Calu3 (cell line): ENCODE measurements at regions not wholly inside any gene's neighbourhood (a gene's known extent, or its start where the extent isn't known, plus 50 kb on each side); places are given as distances from the start of the nearest gene placed in this dataset.

Source experiments
- BruUV-seq: library from RNA; stranded (reverse); fragments of 400-500 nt; replicated peaks from 2 replicates; lab custom pipeline; 2021; lab: Mats Ljungman, UMichigan
- CTCF ChIA-PET: fragments of 300-600 bp; sonication (Branson Sonifier 250); formaldehyde crosslinking; loops from one replicate; lab custom pipeline; 2022; ENCODE audit warnings: antibody characterized with exemption; lab: Charles Lee
- DNase-seq: peaks from one replicate; pipeline ENCODE4 v3.0.0; 2022
- H3K27ac Mint-ChIP-seq: one replicate; pipeline ENCODE4 v1.8.0; 2022; ENCODE audit warnings: mixed read lengths; ENCODE audit not compliant: unreplicated experiment
- H3K27me3 Mint-ChIP-seq: one replicate; pipeline ENCODE4 v1.8.0; 2022; ENCODE audit warnings: mixed read lengths; ENCODE audit not compliant: unreplicated experiment
- H3K36me3 Mint-ChIP-seq: one replicate; pipeline ENCODE4 v1.8.0; 2022; ENCODE audit warnings: mild to moderate bottlenecking, moderate library complexity, mixed read lengths; ENCODE audit not compliant: insufficient read depth, unreplicated experiment
- H3K4me1 Mint-ChIP-seq: one replicate; pipeline ENCODE4 v1.8.0; 2022; ENCODE audit warnings: mild to moderate bottlenecking, low read depth, mixed read lengths; ENCODE audit not compliant: unreplicated experiment
- H3K4me3 Mint-ChIP-seq: one replicate; pipeline ENCODE4 v1.8.0; 2022; ENCODE audit warnings: mild to moderate bottlenecking, low read depth, moderate library complexity, mixed read lengths; ENCODE audit not compliant: unreplicated experiment
- H3K9me3 Mint-ChIP-seq: one replicate; pipeline ENCODE4 v1.8.0; 2022; ENCODE audit warnings: low read depth, mixed read lengths; ENCODE audit not compliant: unreplicated experiment
- intact Hi-C: fragments of 100-400 bp; cut with micrococcal nuclease; formaldehyde crosslinking; loops from one replicate; pipeline ENCODE4 v1.10.0; 2022; ENCODE audit not compliant: unreplicated experiment
- TF ChIP-seq, protein P1 (sequence below): fragments of 200-600 bp; IDR thresholded peaks from one replicate; pipeline ENCODE4 v1.8.0; 2022; ENCODE audit warnings: antibody characterized with exemption; ENCODE audit not compliant: unreplicated experiment

DNA sequence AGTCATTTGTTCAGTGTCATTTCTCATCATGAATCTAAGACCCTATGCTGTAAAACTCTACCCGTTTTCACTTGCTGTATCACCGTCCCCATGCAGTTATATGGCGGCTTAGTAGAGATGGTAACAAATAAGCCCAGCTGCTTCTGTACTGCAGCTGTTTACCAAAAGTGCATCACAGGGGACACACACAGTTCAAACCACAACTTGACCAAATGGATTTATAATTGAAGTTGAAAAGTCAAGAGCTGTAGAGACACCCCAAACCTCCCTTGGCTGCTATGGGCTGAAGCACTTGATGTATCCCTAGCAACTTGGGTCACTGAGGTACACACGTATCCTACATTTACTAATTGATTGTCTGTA, 219.0 kb upstream of the FGF13 start:
- H3K27ac Mint-ChIP-seq: no peak overlapping the region
- intact Hi-C loops: no loop called here
- H3K9me3 Mint-ChIP-seq: peaks cover 7% of the 10 kb centered on the region
- H3K4me3 Mint-ChIP-seq: no peak overlapping the region
- no peaks in the 10 kb centered on the region for H3K36me3 Mint-ChIP-seq
- no peaks in the 10 kb centered on the region for H3K27me3 Mint-ChIP-seq
- no peaks in the 10 kb centered on the region for H3K4me1 Mint-ChIP-seq
- BruUV-seq: no TSS peak
- TF ChIP-seq, protein P1, sequence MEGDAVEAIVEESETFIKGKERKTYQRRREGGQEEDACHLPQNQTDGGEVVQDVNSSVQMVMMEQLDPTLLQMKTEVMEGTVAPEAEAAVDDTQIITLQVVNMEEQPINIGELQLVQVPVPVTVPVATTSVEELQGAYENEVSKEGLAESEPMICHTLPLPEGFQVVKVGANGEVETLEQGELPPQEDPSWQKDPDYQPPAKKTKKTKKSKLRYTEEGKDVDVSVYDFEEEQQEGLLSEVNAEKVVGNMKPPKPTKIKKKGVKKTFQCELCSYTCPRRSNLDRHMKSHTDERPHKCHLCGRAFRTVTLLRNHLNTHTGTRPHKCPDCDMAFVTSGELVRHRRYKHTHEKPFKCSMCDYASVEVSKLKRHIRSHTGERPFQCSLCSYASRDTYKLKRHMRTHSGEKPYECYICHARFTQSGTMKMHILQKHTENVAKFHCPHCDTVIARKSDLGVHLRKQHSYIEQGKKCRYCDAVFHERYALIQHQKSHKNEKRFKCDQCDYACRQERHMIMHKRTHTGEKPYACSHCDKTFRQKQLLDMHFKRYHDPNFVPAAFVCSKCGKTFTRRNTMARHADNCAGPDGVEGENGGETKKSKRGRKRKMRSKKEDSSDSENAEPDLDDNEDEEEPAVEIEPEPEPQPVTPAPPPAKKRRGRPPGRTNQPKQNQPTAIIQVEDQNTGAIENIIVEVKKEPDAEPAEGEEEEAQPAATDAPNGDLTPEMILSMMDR: no peak
- CTCF ChIA-PET: no interaction called here
- no peak for DNase-seq

DNA sequence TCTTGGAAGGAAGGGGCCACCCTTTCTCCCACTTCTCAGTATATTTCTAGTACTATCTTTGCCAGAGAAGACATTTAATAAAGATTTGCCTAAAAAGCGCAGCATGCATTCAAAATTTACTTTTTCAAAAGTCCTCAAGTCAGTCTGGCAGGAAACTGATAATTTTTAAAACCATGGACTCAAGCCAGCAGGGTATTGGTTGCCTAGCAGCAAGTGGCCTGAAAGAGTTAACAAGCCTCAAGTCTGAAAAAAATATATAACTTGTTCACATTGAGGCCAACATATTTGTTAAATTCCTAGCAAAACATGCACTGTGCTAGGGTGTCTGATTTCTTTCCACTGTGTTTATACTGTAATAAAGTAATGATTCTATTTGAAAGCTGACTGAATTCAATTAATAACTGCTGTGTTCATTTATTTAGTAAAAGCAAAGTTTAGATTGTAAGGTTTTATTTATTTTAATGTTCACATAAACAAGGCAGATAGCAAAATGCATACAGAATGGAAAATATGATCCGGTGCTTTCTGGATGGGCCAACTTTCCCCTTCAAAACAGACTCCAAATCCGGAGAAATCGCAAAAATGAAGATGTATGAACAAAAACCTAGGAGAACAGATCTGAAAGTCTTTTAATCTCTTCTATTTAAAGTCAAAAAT, 218.5 kb upstream of the FGF13 start:
- TF ChIP-seq, protein P1: no peak
- H3K36me3 Mint-ChIP-seq: no peaks in the 10 kb centered on the region
- no peaks in the 10 kb centered on the region for H3K27me3 Mint-ChIP-seq
- H3K4me3 Mint-ChIP-seq: no peak overlapping the region
- H3K4me1 Mint-ChIP-seq: no peaks in the 10 kb centered on the region
- CTCF ChIA-PET: no interaction called here
- intact Hi-C loops: no loop called here
- no peak for DNase-seq
- peaks cover 7% of the 10 kb centered on the region for H3K9me3 Mint-ChIP-seq
- no peak overlapping the region for H3K27ac Mint-ChIP-seq
- BruUV-seq: no TSS peak

DNA sequence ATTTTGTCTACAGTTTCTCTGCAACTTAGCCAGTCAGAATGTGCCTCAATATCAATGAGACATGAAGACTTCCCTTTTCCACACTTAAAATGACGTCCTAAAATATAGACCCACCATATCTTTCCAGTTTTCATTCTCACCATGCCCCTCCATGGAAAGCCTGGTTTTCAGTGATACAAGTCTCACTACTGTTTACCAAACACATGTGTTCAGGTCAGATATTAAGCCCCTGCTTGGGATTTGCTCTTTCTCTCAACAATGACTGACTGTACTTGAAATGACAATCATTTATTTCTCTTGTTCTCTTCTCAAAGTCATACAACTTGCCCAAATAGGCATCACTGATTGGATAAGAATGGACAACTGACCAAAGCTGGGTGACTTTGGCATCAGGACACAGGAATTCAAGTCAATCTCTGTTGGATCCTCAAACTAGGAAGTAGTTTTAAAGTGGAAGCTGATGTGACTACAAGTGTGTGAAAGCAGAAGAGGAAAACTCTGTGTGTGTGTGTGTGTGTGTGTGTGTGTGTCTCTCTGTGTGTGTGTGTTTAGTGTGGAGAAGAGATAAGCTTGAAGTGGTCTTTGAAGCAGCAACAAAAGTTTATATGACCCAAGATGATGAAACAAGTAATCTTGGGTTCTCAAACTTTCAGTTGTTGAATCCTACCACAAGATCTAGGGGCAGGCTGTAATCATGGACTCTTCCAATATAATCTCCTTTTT, 217.4 kb upstream of the FGF13 start:
- H3K36me3 Mint-ChIP-seq: no peaks in the 10 kb centered on the region
- no TSS peak for BruUV-seq
- no peak overlapping the region for H3K27ac Mint-ChIP-seq
- no peak for DNase-seq
- no peaks in the 10 kb centered on the region for H3K27me3 Mint-ChIP-seq
- H3K4me3 Mint-ChIP-seq: no peak overlapping the region
- H3K4me1 Mint-ChIP-seq: no peaks in the 10 kb centered on the region
- peaks cover 7% of the 10 kb centered on the region for H3K9me3 Mint-ChIP-seq
- CTCF ChIA-PET: interaction anchor here (0.7 kb wide), 1 partner anchor 481 kb away, joined by 3 read pairs; no protein-coding TSS in a partner anchor
- intact Hi-C loops: no loop called here
- TF ChIP-seq, protein P1: no peak

DNA sequence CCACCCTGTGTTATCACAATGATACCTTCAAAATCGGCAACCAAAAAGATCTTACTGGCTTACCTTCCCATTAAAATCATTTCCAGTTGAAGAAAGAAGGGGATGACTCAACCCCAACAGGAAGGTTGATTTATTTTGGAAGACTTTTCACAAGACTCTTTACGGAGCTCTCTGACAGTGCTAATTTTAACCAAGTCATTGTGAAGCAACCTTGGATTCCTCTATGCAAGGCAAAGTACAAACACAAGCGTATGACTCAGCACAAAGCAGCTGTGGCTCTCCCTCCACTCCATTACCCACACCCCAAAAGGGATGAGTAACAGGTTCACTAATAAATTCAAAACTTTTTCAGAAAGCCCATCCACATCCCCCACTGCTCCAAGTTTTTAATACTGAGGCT, 213.8 kb upstream of the FGF13 start:
- Mint-ChIP-seq H3K27me3 (no peaks in the 10 kb centered on the region), H3K4me1 (no peaks in the 10 kb centered on the region), H3K4me3 (no peak overlapping the region), H3K36me3 (no peaks in the 10 kb centered on the region), H3K27ac (no peak overlapping the region), H3K9me3 (peaks cover 7% of the 10 kb centered on the region)
- intact Hi-C loops: no loop called here
- no TSS peak for BruUV-seq
- CTCF ChIA-PET: no interaction called here
- DNase-seq: no peak
- TF ChIP-seq, protein P1: no peak
